ENCODE measurements at regions not wholly inside any gene's neighbourhood (a gene's known extent, or its start where the extent isn't known, plus 50 kb on each side); places are given as distances from the start of the nearest gene placed in this dataset.
"Not testable (repeated sequence)": the region's sequence is repeated elsewhere in the genome, so short reads cannot be mapped to it uniquely, and the experiment has no call there.

- no peak for DNase-seq
Measured at GRCh38 chr5:56763711-56764466, 51.5 kb upstream of the MAP3K1 start.

- DNase-seq: no peak
Measured at GRCh38 chr5:56763182-56763581, 52.2 kb upstream of the MAP3K1 start.

- DNase-seq: no peak
Measured at GRCh38 chr5:56761151-56761885, 54.0 kb upstream of the MAP3K1 start.

- no peak for DNase-seq
Measured at GRCh38 chr5:56760723-56761122, 54.6 kb upstream of the MAP3K1 start.

- DNase-seq: no peak
Measured at GRCh38 chr5:56759521-56760216, 55.7 kb upstream of the MAP3K1 start.

GRCh38 chr5:56757077-56757476, 58.3 kb upstream of the MAP3K1 start:
- no peak for DNase-seq

GRCh38 chr5:56755036-56755555, 60.3 kb upstream of the MAP3K1 start:
- no peak for DNase-seq

- DNase-seq: not testable (repeated sequence)
Measured at GRCh38 chr5:56753588-56753987, 61.8 kb upstream of the MAP3K1 start.

- no peak for DNase-seq
Measured at GRCh38 chr5:56751572-56752313, 63.6 kb upstream of the MAP3K1 start.

GRCh38 chr5:56749842-56750241, 65.5 kb upstream of the MAP3K1 start:
- no peak for DNase-seq

- DNase-seq: no peak
Measured at GRCh38 chr5:56746553-56747339, 68.6 kb upstream of the MAP3K1 start.

GRCh38 chr5:56745864-56746263, 69.5 kb upstream of the MAP3K1 start:
- DNase-seq: no peak

GRCh38 chr5:56740868-56741267, 74.5 kb upstream of the MAP3K1 start:
- no peak for DNase-seq

GRCh38 chr5:56739990-56740389, 75.4 kb upstream of the MAP3K1 start:
- no peak for DNase-seq

- DNase-seq: no peak
Measured at GRCh38 chr5:56737951-56738606, 77.3 kb upstream of the MAP3K1 start.

- DNase-seq: no peak
Measured at GRCh38 chr5:56737002-56737621, 78.2 kb upstream of the MAP3K1 start.

GRCh38 chr5:56735849-56736641, 79.3 kb upstream of the MAP3K1 start:
- no peak for DNase-seq

GRCh38 chr5:56734091-56734694, 81.2 kb upstream of the MAP3K1 start:
- no peak for DNase-seq

- DNase-seq: no peak
Measured at GRCh38 chr5:56733580-56733979, 81.8 kb upstream of the MAP3K1 start.

- no peak for DNase-seq
Measured at GRCh38 chr5:56732121-56732520, 83.2 kb upstream of the MAP3K1 start.
